ENCODE measurements at regions not wholly inside any gene's neighbourhood (a gene's known extent, or its start where the extent isn't known, plus 50 kb on each side); places are given as distances from the start of the nearest gene placed in this dataset.

DNA sequence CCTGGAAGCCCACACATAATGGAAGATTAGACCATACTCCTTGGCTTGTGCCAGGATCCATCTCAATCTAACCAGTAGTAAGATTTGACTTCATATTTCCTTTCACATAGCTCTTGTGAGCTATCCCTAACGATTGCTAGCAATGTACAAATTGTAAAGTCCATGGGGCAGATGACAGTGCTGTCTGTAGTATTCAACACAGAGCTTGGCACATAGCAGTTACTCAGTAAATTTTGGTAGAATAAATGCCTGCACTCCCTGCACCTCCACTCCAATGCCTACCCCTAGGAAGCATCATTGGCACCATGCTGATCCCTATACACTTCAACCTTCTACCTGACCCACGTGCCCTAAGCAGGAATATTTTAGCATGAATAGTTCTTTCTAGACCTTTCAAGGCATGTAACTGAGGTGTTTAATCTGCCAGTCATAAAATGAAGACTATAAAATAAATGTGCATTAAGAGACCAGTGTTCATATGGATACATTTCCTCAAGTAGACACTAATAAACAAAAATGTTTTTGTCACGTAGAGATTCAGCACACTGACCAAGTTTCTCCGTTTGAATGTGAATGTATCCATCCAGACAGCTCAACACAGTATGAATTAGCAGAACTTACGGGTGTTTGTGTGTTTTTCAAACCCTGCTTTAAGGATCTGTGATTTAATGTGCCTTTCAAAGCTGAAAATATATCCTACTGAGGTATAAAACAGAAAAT is 98.8 kb downstream of the BMP4 start:
- Histone ChIP-seq H3K27ac (replicated peaks) (no peak overlapping the region), H3K27me3 (ENCODE audit: insufficient read depth, poor library complexity, severe bottlenecking) (no peaks in the 10 kb centered on the region), H3K4me3 (replicated peaks; ENCODE audit: insufficient read depth, low read length) (no peak overlapping the region)
- no peak for DNase-seq (ENCODE audit: low read depth in 1 of 2, low spot score in 1 of 2)
- no peak for TF ChIP-seq GABPA (IDR thresholded peaks at IDR 0.05; ENCODE audit: low read depth)
- TF ChIP-seq, protein P1, sequence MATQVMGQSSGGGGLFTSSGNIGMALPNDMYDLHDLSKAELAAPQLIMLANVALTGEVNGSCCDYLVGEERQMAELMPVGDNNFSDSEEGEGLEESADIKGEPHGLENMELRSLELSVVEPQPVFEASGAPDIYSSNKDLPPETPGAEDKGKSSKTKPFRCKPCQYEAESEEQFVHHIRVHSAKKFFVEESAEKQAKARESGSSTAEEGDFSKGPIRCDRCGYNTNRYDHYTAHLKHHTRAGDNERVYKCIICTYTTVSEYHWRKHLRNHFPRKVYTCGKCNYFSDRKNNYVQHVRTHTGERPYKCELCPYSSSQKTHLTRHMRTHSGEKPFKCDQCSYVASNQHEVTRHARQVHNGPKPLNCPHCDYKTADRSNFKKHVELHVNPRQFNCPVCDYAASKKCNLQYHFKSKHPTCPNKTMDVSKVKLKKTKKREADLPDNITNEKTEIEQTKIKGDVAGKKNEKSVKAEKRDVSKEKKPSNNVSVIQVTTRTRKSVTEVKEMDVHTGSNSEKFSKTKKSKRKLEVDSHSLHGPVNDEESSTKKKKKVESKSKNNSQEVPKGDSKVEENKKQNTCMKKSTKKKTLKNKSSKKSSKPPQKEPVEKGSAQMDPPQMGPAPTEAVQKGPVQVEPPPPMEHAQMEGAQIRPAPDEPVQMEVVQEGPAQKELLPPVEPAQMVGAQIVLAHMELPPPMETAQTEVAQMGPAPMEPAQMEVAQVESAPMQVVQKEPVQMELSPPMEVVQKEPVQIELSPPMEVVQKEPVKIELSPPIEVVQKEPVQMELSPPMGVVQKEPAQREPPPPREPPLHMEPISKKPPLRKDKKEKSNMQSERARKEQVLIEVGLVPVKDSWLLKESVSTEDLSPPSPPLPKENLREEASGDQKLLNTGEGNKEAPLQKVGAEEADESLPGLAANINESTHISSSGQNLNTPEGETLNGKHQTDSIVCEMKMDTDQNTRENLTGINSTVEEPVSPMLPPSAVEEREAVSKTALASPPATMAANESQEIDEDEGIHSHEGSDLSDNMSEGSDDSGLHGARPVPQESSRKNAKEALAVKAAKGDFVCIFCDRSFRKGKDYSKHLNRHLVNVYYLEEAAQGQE (IDR thresholded peaks at IDR 0.05; ENCODE audit: insufficient replicate concordance, low read depth), result no peak
- no peak for TF ChIP-seq POLR2AphosphoS5 (IDR thresholded peaks at IDR 0.05; ENCODE audit: low read depth)
- TF ChIP-seq, protein P2, sequence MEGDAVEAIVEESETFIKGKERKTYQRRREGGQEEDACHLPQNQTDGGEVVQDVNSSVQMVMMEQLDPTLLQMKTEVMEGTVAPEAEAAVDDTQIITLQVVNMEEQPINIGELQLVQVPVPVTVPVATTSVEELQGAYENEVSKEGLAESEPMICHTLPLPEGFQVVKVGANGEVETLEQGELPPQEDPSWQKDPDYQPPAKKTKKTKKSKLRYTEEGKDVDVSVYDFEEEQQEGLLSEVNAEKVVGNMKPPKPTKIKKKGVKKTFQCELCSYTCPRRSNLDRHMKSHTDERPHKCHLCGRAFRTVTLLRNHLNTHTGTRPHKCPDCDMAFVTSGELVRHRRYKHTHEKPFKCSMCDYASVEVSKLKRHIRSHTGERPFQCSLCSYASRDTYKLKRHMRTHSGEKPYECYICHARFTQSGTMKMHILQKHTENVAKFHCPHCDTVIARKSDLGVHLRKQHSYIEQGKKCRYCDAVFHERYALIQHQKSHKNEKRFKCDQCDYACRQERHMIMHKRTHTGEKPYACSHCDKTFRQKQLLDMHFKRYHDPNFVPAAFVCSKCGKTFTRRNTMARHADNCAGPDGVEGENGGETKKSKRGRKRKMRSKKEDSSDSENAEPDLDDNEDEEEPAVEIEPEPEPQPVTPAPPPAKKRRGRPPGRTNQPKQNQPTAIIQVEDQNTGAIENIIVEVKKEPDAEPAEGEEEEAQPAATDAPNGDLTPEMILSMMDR (IDR thresholded peaks at IDR 0.05; ENCODE audit: insufficient read depth, low read length), result no peak
- no peak for TF ChIP-seq SPI1 (IDR thresholded peaks at IDR 0.05; ENCODE audit: borderline replicate concordance, low read depth)

DNA sequence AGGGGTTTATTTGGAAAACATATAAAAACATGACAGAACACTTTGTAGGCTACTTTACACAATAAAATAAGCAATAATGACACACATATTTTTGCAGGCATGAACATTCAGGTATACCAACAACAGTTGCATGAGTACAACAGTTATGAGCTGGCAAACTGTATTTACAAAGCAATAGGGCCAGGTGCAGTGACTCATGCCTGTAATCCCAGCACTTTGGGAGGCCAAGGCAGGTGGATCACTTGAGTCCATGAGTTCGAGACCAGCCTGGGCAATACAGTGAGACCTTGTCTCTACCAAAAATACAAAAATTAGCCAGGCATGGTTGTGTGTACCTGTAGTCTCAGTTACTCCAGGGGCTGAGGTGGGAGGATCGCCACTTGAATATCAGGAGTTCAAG is 101.1 kb downstream of the BMP4 start:
- Histone ChIP-seq H3K27ac (replicated peaks) (no peak overlapping the region), H3K27me3 (ENCODE audit: insufficient read depth, poor library complexity, severe bottlenecking) (no peaks in the 10 kb centered on the region), H3K4me3 (replicated peaks; ENCODE audit: insufficient read depth, low read length) (no peak overlapping the region)
- no peak for DNase-seq (ENCODE audit: low read depth in 1 of 2, low spot score in 1 of 2)
- TF ChIP-seq SPI1 (IDR thresholded peaks at IDR 0.05; ENCODE audit: borderline replicate concordance, low read depth) (no peak), GABPA (IDR thresholded peaks at IDR 0.05; ENCODE audit: low read depth) (no peak), POLR2AphosphoS5 (IDR thresholded peaks at IDR 0.05; ENCODE audit: low read depth) (no peak)
- TF ChIP-seq, protein P2 (IDR thresholded peaks at IDR 0.05; ENCODE audit: insufficient read depth, low read length), result no peak
- TF ChIP-seq, protein P1 (IDR thresholded peaks at IDR 0.05; ENCODE audit: insufficient replicate concordance, low read depth), result no peak

DNA sequence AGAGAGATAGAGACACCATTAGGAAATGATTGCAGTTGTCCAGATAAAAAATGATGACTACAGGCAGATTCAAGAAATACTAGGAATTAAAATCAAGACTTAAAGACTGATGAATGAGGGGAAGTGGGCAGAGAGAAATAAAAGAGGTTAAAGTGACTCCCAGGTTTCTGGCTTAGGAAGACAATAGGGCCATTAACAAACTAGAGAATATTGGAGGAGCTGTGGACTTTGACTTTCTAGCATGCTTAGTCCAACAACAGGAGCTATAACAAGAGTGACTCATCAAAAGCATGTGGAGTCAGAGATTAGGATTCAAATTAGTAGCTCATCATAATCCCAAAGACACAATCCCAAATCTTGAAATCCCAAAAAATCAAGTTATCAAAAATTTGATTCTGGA is 101.5 kb downstream of the BMP4 start:
- Histone ChIP-seq H3K27ac (replicated peaks) (no peak overlapping the region), H3K27me3 (ENCODE audit: insufficient read depth, poor library complexity, severe bottlenecking) (no peaks in the 10 kb centered on the region), H3K4me3 (replicated peaks; ENCODE audit: insufficient read depth, low read length) (no peak overlapping the region)
- no peak for DNase-seq (ENCODE audit: low read depth in 1 of 2, low spot score in 1 of 2)
- TF ChIP-seq, protein P2 (IDR thresholded peaks at IDR 0.05; ENCODE audit: insufficient read depth, low read length), result no peak
- no peak for TF ChIP-seq SPI1 (IDR thresholded peaks at IDR 0.05; ENCODE audit: borderline replicate concordance, low read depth)

All from HL-60 (cell line).